B cell (primary cell): ENCODE measurements at regions not wholly inside any gene's neighbourhood (a gene's known extent, or its start where the extent isn't known, plus 50 kb on each side); places are given as distances from the start of the nearest gene placed in this dataset.

Experiments
- EZH2 ChIP-seq: IDR thresholded peaks from 2 replicates; pipeline ENCODE4 v1.6.1; 2012; ENCODE audit warnings: borderline replicate concordance, low read depth, mild to moderate bottlenecking, moderate library complexity, low read length; ENCODE audit not compliant: insufficient read depth, poor library complexity, severe bottlenecking
- TF ChIP-seq, protein P1 (sequence below): fragments of 200-600 bp; IDR thresholded peaks from one replicate; pipeline ENCODE4 v1.8.0; 2022; ENCODE audit warnings: antibody characterized with exemption, mild to moderate bottlenecking

GRCh38 chr14:38948171-38948570, 154.9 kb downstream of the SEC23A start:
- TF ChIP-seq, protein P1, sequence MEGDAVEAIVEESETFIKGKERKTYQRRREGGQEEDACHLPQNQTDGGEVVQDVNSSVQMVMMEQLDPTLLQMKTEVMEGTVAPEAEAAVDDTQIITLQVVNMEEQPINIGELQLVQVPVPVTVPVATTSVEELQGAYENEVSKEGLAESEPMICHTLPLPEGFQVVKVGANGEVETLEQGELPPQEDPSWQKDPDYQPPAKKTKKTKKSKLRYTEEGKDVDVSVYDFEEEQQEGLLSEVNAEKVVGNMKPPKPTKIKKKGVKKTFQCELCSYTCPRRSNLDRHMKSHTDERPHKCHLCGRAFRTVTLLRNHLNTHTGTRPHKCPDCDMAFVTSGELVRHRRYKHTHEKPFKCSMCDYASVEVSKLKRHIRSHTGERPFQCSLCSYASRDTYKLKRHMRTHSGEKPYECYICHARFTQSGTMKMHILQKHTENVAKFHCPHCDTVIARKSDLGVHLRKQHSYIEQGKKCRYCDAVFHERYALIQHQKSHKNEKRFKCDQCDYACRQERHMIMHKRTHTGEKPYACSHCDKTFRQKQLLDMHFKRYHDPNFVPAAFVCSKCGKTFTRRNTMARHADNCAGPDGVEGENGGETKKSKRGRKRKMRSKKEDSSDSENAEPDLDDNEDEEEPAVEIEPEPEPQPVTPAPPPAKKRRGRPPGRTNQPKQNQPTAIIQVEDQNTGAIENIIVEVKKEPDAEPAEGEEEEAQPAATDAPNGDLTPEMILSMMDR: no peak
- no peak for TF ChIP-seq EZH2
